Dendritic cell treated with granulocyte-macrophage colony-stimulating factor and Interleukin-4, amounts not matched to agents 40 ng/mL and 50 ng/mL, for 4 days (primary cell): ENCODE measurements at regions not wholly inside any gene's neighbourhood (a gene's known extent, or its start where the extent isn't known, plus 50 kb on each side); places are given as distances from the start of the nearest gene placed in this dataset.

Experiments
- H3K27ac Mint-ChIP-seq: one replicate; pipeline ENCODE4 v1.8.0; 2022; ENCODE audit warnings: mild to moderate bottlenecking, mixed read lengths
- H3K27me3 Mint-ChIP-seq: one replicate; pipeline ENCODE4 v1.8.0; 2022; ENCODE audit warnings: mild to moderate bottlenecking, mixed read lengths
- H3K36me3 Mint-ChIP-seq: one replicate; pipeline ENCODE4 v1.8.0; 2022; ENCODE audit warnings: low read depth, mixed read lengths
- H3K4me1 Mint-ChIP-seq: one replicate; pipeline ENCODE4 v1.8.0; 2022; ENCODE audit warnings: low read depth, mixed read lengths
- H3K4me3 Mint-ChIP-seq: one replicate; pipeline ENCODE4 v1.8.0; 2022; ENCODE audit warnings: mild to moderate bottlenecking, moderate library complexity, mixed read lengths
- H3K9me3 Mint-ChIP-seq: one replicate; pipeline ENCODE4 v1.8.0; 2022; ENCODE audit warnings: mixed read lengths
- intact Hi-C: fragments of 100-400 bp; cut with micrococcal nuclease; formaldehyde crosslinking; loops from one replicate; pipeline ENCODE4 v1.15.0; 2022

DNA sequence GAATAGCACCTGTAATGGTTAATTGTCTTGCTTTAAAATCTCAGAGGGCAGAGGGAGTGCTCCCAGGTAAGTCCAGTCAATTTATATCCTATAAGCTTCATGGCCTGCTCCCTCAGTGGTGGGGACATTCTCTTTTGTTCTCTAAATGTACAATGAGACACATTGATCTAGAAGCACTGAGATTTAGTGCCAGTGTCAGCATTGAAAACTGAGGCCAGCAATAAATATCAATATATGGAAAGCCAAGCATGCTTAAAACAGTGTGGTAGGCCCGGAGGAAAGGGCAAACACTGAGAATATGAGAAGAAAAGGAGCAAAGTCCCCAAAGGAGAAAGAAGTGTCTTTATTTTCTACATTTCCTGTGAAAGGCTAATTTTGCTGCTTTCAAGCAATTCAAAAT lies 68.4 kb upstream of the CCN2 start:
- intact Hi-C loops, result no loop called here
- H3K27me3 Mint-ChIP-seq, result no peaks in the 10 kb centered on the region
- no peaks in the 10 kb centered on the region for H3K36me3 Mint-ChIP-seq
- H3K27ac Mint-ChIP-seq, result no peak overlapping the region
- no peaks in the 10 kb centered on the region for H3K9me3 Mint-ChIP-seq
- no peaks in the 10 kb centered on the region for H3K4me1 Mint-ChIP-seq
- H3K4me3 Mint-ChIP-seq, result no peak overlapping the region

DNA sequence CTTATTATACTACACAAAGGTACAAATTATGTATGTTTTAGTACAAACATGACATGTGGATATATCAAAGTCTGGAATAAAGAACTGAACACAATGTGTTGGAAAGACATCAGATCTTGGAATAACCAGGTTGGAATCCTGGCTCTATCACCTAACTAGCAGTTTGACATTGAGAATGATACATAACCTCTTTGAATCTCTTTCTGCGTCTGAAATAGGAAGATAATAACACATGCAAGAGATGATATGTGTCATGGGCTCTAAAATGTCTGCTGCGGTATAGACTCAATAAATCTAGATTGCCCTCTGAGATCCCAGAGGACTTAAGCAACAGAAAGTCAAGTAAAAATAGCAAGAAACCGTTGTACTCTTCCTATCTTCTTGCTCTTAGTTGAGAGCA lies 66.8 kb upstream of the CCN2 start:
- H3K27ac Mint-ChIP-seq, result no peak overlapping the region
- no peaks in the 10 kb centered on the region for H3K9me3 Mint-ChIP-seq
- intact Hi-C loops, result no loop called here
- H3K36me3 Mint-ChIP-seq, result no peaks in the 10 kb centered on the region
- no peak overlapping the region for H3K4me3 Mint-ChIP-seq
- no peaks in the 10 kb centered on the region for H3K4me1 Mint-ChIP-seq
- no peaks in the 10 kb centered on the region for H3K27me3 Mint-ChIP-seq

DNA sequence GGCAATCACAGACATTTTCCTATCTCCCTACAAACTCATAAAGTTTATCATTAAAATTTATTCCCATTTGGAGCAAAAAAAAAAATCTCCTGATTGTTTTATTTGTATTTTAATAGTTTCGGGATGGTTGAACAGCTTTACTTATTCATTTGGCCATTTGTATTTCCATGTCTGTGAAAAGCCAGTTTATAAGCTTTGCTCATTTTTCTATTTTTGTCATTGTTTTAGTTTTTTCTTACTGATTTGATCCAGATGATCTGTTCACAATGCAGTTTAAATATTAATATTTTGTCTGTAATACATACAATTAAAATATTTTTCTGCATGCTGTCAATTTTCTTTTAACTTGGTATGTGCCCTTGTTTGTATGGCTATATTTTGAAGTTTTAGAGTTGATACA lies 65.2 kb upstream of the CCN2 start:
- Mint-ChIP-seq H3K4me1 (no peaks in the 10 kb centered on the region), H3K27me3 (no peaks in the 10 kb centered on the region), H3K4me3 (no peak overlapping the region), H3K9me3 (no peaks in the 10 kb centered on the region), H3K27ac (no peak overlapping the region), H3K36me3 (no peaks in the 10 kb centered on the region)
- intact Hi-C loops, result no loop called here

DNA sequence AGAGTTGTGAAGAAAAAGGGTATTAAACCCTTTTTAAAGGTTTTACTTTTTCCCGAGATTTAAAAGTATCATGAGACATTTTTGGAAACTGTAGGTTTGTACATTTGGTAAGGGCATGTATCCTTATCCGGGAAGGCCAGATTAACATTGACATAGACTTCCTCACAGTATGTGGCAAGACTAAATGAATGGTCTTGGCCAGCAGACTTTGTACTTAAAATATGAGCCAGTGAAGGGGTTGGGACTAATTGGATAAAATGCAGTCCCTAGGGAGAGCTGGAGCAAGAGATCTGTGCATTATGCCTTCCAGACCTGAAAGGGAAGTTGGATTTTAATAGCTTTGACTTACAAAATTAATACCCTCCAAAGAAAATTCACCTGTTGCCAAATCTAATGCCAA lies 60.4 kb upstream of the CCN2 start:
- intact Hi-C loops, result no loop called here
- no peaks in the 10 kb centered on the region for H3K9me3 Mint-ChIP-seq
- no peaks in the 10 kb centered on the region for H3K36me3 Mint-ChIP-seq
- no peak overlapping the region for H3K4me3 Mint-ChIP-seq
- no peaks in the 10 kb centered on the region for H3K27me3 Mint-ChIP-seq
- H3K27ac Mint-ChIP-seq, result no peak overlapping the region
- no peaks in the 10 kb centered on the region for H3K4me1 Mint-ChIP-seq

DNA sequence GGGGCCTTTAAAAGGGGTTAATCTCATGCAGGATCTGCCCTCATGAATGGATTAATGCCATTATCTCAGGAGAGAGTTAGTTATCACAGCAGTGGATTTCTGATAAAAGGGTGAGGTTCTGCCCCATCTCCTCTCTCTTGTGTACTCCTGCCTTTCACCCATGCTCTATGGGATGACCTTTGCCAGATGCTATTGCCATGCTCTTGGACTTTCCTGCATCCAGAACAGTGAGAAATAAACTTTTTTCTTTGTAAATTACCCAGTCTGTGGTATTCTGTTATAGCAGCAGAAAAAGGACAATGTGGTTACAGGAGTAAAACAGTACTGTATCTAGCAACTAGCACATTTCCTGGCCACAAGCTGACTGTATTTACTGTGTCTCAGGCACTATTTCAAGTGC lies 58.0 kb upstream of the CCN2 start:
- Mint-ChIP-seq H3K27ac (no peak overlapping the region), H3K4me1 (peaks cover 5% of the 10 kb centered on the region), H3K27me3 (no peaks in the 10 kb centered on the region), H3K4me3 (no peak overlapping the region), H3K36me3 (no peaks in the 10 kb centered on the region), H3K9me3 (peaks cover 2% of the 10 kb centered on the region)
- intact Hi-C loops, result no loop called here

DNA sequence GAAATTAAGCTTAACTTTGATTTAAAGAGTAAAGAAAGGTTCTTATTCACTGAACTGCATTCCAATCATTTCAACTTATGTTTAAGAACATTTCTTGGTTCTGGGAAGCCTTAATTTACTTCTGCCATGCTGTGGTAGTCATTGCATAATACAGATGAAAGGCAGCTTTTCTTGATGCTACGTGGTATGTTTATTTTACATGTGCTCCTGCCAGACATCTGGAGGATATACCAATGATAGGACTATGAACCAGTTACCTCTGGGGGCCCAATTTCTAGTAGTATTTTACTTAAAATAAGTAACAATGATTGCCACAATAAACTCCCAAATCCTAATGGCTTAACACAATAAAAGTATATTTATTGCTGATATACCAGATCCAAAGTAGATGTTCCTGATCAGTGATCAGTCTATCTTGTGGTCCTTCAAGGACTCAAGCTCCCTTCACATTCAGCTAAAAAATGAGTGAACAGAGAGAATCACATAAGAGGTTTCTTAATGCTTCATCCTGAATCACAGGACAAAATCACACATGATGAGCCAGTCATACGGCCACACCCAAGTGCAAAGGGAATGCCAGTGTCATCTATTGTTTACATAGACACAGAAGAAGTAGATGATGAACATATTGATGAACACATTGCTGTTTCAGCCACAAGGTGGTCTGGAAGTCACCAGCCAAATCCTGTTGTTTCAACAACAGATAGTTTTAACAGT lies 56.5 kb upstream of the CCN2 start:
- intact Hi-C loops, result no loop called here
- Mint-ChIP-seq H3K4me3 (no peak overlapping the region), H3K36me3 (no peaks in the 10 kb centered on the region), H3K27me3 (no peaks in the 10 kb centered on the region), H3K27ac (no peak overlapping the region), H3K4me1 (peaks cover 5% of the 10 kb centered on the region), H3K9me3 (peaks cover 14% of the 10 kb centered on the region)

DNA sequence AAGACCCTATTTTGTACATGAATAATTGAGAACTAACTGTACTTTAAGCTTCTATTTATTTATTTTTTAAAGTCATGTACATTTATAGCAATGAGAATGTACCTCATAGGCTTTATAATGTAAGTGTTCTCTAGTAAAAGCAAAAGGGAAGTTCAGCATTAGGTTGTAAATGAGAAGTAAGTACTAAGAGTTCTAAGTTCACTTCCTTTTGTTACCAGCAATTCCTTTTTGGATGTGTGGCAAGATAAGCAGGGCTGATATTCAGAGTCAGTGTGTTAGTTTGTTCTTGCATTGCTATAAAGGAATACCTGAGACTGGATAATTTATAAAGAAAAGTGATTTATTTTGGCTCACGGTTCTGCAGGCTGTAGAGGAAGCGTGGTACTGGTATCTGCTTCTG lies 54.0 kb upstream of the CCN2 start:
- Mint-ChIP-seq H3K4me1 (peaks cover 5% of the 10 kb centered on the region), H3K36me3 (no peaks in the 10 kb centered on the region), H3K27me3 (no peaks in the 10 kb centered on the region), H3K9me3 (peaks cover 14% of the 10 kb centered on the region), H3K27ac (no peak overlapping the region), H3K4me3 (no peak overlapping the region)
- intact Hi-C loops, result no loop called here

DNA sequence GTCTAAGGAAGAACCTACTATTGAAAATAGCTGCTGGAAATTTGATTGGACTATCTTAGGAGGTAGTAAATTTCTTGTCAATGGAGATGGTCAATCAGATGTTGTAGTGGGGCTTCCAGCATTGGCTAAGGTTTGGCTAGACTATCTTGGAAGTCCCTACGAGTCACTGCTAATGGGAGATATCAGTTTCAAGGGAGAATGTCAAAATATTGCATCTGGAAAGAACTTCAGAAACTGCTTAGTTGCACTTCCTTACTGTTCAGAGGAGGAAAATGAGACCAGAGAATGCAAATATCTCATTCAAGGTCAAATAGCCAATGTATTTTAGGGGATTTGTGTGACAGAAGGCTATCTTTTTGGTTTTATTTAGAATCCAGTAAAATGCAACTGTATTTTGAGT lies 53.5 kb upstream of the CCN2 start:
- intact Hi-C loops, result no loop called here
- no peak overlapping the region for H3K27ac Mint-ChIP-seq
- no peaks in the 10 kb centered on the region for H3K36me3 Mint-ChIP-seq
- peaks cover 14% of the 10 kb centered on the region for H3K9me3 Mint-ChIP-seq
- peaks cover 5% of the 10 kb centered on the region for H3K4me1 Mint-ChIP-seq
- H3K4me3 Mint-ChIP-seq, result no peak overlapping the region
- H3K27me3 Mint-ChIP-seq, result no peaks in the 10 kb centered on the region

DNA sequence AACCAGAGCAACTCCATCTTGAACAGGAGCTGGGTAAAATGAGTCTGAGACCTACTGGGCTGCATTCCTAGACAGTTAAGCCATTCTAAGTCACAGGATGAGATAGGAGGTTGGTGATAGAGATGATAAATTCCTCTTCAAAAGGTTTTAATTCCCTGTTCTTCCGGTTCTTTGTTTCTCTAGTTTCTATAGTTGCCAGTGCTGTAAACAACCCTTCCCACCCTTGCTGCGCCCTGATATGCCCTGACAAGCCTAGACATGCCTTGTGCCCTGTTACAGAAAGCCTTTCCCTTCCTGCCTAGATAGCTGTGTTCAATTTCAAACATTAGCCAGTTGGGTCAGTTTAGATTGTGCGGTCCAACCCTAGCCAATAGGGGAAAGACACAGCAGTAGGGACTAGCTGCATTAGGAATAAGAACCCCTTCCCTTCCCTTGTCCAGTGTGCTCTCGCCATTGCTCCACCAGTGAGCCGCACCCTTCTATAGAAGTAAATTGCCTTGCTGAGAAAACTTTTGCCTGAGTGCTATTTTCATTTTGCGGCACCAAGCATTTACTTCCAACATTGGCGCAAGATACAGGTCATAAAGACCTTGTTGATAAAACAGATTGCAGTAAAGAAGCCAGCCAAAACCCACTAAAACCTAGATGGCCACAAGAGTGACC lies 52.5 kb upstream of the CCN2 start:
- peaks cover 14% of the 10 kb centered on the region for H3K9me3 Mint-ChIP-seq
- H3K27me3 Mint-ChIP-seq, result no peaks in the 10 kb centered on the region
- no peaks in the 10 kb centered on the region for H3K36me3 Mint-ChIP-seq
- intact Hi-C loops, result no loop called here
- H3K27ac Mint-ChIP-seq, result no peak overlapping the region
- peaks cover 5% of the 10 kb centered on the region for H3K4me1 Mint-ChIP-seq
- no peak overlapping the region for H3K4me3 Mint-ChIP-seq
